T1000 (cell line): ENCODE measurements at regions not wholly inside any gene's neighbourhood (a gene's known extent, or its start where the extent isn't known, plus 50 kb on each side); places are given as distances from the start of the nearest gene placed in this dataset.

Experiments
- DNase-seq: peaks from one replicate; lab custom pipeline; 2025; ENCODE audit warnings: mixed read lengths; lab: John Stamatoyannopoulos, UW

DNA sequence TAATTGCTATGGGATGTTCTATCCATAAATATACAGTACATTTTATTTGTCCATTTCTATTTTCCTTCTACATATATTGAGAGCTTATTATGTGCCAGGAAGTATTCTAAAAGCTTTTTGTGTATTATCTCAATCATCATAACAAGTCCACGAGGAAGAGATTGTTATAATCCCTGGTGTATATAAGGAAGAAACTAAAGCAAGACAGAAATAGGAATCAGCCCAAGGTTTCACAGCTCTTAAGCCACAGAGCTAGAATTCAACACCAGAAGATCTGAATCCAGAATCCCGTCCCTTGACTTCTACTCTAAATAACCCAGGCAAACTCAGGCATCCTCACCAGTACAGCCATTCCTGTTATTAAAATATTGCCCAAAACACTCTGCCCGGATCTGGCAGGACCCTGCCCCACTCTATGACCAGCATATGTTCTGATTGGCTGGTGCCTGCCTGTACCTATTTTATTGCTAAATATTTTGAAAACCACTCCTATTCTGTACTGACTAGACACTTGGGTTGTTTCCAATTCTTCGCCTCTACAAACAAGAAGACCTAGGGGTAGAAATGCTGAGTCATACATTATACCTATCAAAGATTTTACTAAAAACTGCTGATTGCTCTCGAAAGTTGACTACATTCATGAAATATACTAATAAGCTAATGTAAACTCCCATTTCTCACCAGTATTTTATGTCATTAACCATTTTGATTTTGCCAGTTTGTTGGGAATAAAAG, 297.4 kb downstream of the ENC1 start:
- DNase-seq, result no peak

DNA sequence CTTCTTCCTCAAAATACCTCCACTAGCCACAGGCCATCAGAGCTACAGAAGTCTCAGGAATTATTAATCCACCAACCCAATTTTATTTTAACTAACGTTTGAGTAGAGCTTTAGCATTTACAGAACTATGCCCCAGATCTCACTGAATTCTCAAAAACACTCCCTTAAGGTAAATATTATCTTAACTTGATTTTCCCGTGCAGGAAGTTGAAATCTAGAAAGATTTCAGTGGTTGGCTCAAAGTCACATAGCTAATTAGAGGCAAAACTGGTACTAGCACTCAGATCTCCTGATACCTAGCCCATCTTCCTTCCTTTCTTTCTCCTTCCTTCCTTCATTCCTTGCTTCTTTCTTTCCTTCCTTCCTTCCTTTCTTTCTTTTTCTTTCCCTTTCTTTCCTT, 298.3 kb downstream of the ENC1 start:
- DNase-seq, result no peak

DNA sequence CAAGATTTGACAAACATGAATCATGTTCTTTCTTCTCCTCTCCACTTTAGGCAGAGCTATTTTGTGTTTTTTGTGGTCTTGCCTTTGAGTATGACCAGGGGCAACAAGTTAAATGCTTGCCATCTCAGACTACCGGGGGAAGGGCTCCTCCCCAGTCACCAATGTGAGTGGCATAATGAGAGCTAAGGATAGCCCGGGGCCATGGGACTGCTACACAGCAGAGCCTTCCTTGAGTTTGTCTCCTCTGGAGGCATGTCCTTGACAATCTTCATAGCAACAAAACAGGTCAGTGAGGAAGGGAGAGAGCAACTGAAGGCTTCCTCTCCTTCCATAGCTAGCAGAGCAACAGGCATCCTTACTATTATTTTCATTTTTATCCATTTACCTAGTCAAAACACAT, 299.3 kb downstream of the ENC1 start:
- DNase-seq, result no peak

DNA sequence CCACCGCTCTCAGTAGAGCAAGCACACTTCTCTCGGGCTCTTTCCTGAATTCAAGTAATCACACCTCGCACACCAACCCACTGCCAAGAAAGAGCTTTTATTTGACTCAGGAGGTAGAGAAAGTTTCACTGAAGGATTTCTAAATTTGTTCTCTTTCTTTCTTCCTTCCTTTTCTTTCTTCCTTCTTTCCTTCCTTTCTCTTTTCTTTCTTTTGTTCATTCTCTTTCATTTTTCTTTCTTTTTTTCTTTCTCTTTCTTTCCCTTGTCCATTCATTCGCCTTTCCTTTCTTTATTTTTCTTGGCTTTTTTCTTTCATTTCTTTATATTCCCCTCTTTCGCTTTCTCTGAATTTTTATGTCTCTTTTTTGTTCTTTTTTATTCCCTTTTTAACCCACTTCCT, 300.1 kb downstream of the ENC1 start:
- no peak for DNase-seq

GRCh38 chr5:74337984-74338310, 302.6 kb downstream of the ENC1 start:
- DNase-seq, result no peak

GRCh38 chr5:74337254-74337983, 303.1 kb downstream of the ENC1 start:
- no peak for DNase-seq

GRCh38 chr5:74336297-74336696, 304.2 kb downstream of the ENC1 start:
- DNase-seq, result no peak

DNA sequence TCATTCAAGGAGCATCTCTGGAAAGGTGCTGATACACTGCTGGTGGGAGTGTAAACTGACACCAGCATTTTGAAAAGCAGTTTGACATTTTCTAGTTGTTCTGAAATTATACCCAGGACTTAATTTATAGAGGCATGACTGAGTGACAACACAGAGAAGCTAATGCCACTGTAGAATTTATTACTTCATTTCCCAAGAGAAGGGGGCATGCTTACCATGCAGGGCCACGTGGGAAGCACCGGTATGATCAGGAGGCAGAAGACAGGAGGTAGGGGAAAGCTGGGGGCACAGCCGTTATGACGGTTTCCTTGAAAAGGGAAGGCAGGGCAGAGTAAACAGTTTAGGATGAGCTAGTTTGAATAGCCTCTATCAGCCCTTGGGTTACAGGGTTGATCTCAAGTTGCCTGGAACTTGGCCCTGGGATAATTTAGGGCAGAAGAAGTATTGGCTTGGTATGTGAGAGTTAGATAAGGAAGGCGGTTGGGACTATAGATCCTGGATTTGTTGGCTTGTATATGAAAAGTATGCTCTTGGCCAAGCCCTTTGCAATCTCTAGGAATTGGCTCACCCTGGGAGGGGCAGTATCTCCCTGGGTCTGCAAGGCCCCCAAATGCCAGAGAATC, 305.7 kb downstream of the ENC1 start:
- no peak for DNase-seq

DNA sequence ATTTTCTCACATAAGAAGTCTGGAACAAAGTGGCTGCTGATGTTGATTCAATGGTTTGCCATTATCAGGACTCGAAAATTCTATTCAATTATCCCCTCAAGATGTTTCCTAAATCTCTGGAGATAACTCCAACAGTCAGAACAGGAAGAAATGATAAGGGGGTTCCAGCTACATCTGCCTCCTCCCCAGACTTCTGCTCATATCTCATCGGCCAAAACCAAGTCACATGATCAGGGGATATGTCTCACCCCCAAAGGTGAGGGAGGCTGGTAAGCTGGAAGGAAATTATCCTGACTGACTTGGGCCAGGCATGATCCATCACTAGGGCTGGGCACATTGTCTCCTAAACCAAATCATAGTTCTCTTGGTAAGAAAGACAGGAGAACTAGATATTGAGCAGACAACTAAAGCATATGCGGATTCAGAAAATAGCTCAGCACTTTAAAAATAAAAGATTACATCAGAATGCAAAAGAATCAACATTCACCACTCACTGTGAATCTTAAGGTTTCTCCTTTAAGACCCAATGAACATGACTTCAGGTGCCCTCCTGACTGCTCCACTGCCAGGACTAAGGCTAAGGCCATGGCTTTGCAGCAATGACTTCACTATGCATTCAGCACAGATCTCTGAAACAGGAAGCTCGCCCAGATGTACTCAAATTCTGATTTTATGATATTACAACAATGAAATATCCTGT, 306.3 kb downstream of the ENC1 start:
- no peak for DNase-seq

GRCh38 chr5:74333430-74333829, 307.1 kb downstream of the ENC1 start:
- no peak for DNase-seq

GRCh38 chr5:74332682-74333081, 307.8 kb downstream of the ENC1 start:
- DNase-seq, result no peak

- DNase-seq, result no peak
Observed at GRCh38 chr5:74332006-74332405, 308.5 kb downstream of the ENC1 start.

DNA sequence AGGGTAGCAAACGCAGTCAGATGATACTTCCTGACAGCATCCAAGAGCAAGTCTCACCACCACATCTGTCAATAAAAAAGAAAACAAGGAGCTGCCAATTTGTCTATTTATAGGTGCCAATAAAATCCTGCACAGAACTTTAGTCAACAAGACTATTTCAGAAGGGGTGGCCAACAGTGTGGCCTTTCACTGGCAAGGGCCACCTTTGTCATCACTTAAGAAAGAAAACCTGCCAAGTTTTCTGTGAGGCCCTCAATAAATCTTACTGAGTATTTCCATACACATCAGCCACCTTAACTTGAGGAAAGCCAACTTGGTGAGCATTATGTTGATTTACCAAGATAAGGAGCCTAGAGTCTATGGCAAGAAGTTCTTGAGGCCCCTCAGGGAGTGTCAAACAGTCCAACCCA, 312.3 kb downstream of the ENC1 start:
- no peak for DNase-seq

- DNase-seq, result no peak
Observed at GRCh38 chr5:74327339-74327685, 313.2 kb downstream of the ENC1 start.

DNA sequence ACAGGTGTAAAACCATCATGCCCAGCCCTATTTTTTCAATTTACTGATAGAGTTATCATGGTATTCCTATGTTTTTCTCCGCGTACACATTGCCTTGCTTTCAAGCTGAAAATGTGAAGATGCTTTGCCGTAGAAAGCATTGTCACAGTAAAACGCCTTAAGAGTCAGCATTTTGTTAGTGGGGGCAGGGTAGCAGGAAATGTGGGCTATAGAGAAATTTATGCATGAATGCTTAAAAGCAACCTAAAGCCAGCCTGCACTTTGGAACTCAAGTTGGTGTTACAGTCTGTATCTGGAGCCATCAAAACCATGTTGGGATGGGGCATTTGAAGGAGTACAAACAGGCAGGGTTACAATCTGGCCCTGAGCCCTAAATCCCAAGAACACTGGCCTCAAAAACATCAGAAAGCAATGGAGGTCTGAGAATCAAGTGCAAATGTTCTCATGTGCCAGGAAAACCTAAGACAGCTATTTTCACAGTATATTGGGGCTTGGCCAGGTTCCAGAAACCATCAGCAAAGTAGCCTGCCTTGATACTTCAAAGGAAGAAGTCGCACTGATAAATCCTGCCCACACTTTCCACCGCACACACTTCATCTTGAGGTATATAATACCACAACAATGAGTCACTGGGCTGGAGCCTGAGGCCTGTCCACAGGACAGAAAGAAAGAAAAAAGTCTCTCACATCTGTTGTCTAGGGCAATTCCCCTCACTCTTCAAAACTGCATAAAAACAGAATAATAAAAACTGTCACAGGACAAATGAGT, 313.8 kb downstream of the ENC1 start:
- DNase-seq, result peak; percentile 76

DNA sequence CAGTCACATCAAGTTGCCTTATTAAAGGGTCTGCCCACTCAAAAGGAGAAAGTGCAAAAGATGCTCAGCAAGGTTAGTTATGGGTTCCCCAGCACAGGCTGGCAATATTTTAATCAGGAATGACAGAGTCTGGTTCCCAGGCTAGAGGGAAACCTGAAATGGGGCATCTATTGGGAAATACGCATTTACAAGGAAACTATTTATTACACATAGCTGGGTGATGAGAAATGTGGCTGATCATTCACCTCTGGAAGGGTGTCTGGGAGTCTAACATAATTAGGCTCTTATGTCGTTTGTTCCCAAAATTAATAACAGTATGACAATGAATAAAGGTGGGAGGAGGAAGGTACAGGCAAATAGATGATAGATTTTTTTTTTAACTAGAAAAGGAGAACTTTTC, 314.7 kb downstream of the ENC1 start:
- DNase-seq, result no peak

GRCh38 chr5:74324556-74324955, 316.0 kb downstream of the ENC1 start:
- no peak for DNase-seq

- DNase-seq, result no peak
Observed at GRCh38 chr5:74322944-74323343, 317.6 kb downstream of the ENC1 start.

DNA sequence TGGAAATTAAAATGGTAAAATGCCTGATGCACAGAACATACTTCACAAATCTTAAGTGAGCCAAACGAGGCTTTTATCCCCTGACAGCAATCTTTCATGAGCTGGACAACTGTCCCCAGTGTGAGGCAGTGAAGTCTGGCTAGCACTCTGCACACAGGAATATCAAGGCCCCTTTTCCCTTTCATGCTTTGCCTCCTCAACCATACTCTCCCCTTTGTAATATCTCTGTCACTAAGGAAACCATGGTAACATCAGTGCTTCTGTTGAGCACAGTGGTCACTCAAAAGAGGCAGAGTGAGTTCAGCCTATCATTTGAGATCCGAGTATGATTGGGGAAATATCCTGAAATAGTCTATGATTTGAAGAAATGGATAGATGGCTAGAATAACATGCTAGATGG, 318.3 kb downstream of the ENC1 start:
- DNase-seq, result no peak

GRCh38 chr5:74321326-74321725, 319.2 kb downstream of the ENC1 start:
- no peak for DNase-seq

DNA sequence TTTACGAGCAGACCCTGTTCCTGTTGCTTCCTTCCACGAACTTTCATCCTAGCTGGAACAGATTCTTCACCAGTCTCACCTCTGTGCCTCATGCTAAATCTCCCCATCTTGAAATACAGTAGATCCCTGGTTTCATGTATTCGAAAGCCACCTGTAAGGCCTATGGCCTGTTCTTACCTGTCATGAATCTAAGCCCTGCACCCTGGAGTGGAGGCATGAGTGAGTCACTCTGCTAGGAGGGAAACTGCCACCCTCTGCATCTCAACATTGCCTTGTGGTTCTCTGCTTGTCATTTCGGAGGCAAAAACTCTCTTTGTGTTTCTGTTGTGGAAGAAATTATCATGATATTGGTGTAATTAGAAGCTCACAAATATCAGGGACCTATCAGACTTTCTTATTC, 320.0 kb downstream of the ENC1 start:
- no peak for DNase-seq

DNA sequence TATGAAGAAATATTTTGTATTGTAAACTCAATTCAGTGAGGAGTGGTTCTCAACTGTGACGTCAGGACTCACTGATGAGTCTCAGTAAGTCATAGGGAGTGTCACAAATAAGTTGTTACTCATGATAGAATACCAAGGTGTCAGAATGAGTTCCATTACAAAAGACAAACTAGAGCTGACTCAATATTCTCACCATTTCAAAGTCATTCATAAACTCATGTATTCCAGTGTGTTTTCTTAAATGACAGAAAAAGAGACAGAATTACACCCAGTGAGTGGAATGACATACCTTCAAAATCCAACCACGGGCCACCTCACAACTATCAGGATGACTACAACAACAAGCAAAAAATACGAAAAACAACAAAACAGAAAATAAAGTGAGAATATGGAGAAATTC, 321.5 kb downstream of the ENC1 start:
- DNase-seq, result no peak
